ENCODE measurements at regions not wholly inside any gene's neighbourhood (a gene's known extent, or its start where the extent isn't known, plus 50 kb on each side); places are given as distances from the start of the nearest gene placed in this dataset.

GRCh38 chr20:52405986-52406385, 214.4 kb upstream of the ZFP64 start (continued):
- TF ChIP-seq JUND (IDR thresholded peaks at IDR 0.05; ENCODE audit: low read length): no peak

GRCh38 chr20:52405417-52405816, 213.8 kb upstream of the ZFP64 start:
- Histone ChIP-seq H3K4me2 (ENCODE audit: insufficient read depth in 1 of 2, low read depth in 2 of 2, low read length in 2 of 2) (no peak overlapping the region), H4K20me1 (replicated peaks in 1 of 2; ENCODE audit: control insufficient read depth in 1 of 2, insufficient read depth in 2 of 2, low read length in 2 of 2) (no peaks in the 10 kb centered on the region), H4K8ac (ENCODE audit: extremely low read depth, insufficient read depth, low read length) (no peak overlapping the region), H3K9ac (replicated peaks in 1 of 4; ENCODE audit: extremely low read depth in 1 of 4, low read depth in 3 of 4, low read length in 3 of 4) (no peak overlapping the region), H3K4ac (replicated peaks; ENCODE audit: insufficient read length, low read depth, low read length) (no peak overlapping the region), H3K79me2 (ENCODE audit: control insufficient read depth in 1 of 2, insufficient read depth in 2 of 2, low read length in 2 of 2) (no peaks in the 10 kb centered on the region), H3K27me3 (replicated peaks in 1 of 4; ENCODE audit: control insufficient read depth in 3 of 4, extremely low read depth in 1 of 4, insufficient read depth in 3 of 4, low read length in 3 of 4) (no peaks in the 10 kb centered on the region), H3K36me3 (ENCODE audit: control insufficient read depth in 2 of 4, insufficient read depth in 4 of 4, low read length in 3 of 4) (no peaks in the 10 kb centered on the region), H3K18ac (ENCODE audit: extremely low read depth, low read length) (no peak overlapping the region), H2BK120ac (replicated peaks; ENCODE audit: low read depth, low read length) (no peak overlapping the region), H3K4me3 (ENCODE audit: extremely low read depth in 1 of 4, insufficient read depth in 2 of 4, low read depth in 3 of 4, low read length in 4 of 4) (no peak overlapping the region), H2AFZ (ENCODE audit: low read length) (no peak overlapping the region), H2BK5ac (ENCODE audit: low read depth, low read length) (no peak overlapping the region), H4K91ac (replicated peaks; ENCODE audit: insufficient read length, low read length) (no peak overlapping the region), H3K23ac (ENCODE audit: insufficient read length) (no peak overlapping the region), H3K56ac (replicated peaks; ENCODE audit: insufficient read length, low read depth, low read length) (no peak overlapping the region), H3K27ac (ENCODE audit: low read depth, low read length) (no peak overlapping the region), H4K5ac (ENCODE audit: insufficient read length, low read depth, low read length) (no peak overlapping the region), H2BK12ac (ENCODE audit: low read depth, low read length) (no peak overlapping the region), H2BK20ac (ENCODE audit: low read length) (no peak overlapping the region), H3K23me2 (ENCODE audit: low read depth, low read length) (no peaks in the 10 kb centered on the region), H3K9me3 (ENCODE audit: insufficient read depth in 2 of 2, low read depth in 1 of 2, low read length in 1 of 2) (no peaks in the 10 kb centered on the region), H2BK15ac (ENCODE audit: low read length) (no peak overlapping the region), H3K79me1 (ENCODE audit: low read depth, low read length) (no peaks in the 10 kb centered on the region), H3K4me1 (replicated peaks in 1 of 4; ENCODE audit: control insufficient read depth in 3 of 4, insufficient read depth in 4 of 4, low read length in 3 of 4) (no peaks in the 10 kb centered on the region), H2AK5ac (ENCODE audit: low read depth, low read length) (no peak overlapping the region), H3K14ac (ENCODE audit: insufficient read length) (no peak overlapping the region)
- DNase-seq (ENCODE audit: low read depth in 1 of 2, low spot score in 2 of 2) (no peak), FAIRE-seq (no peak)
- 87% methylated on average over 1 of the region's 1 CpG; no CpG with 5 or more reads in 1 of the 2 experiments for WGBS, 2 experiments (ENCODE audit: extremely low coverage in 1 of 2, insufficient coverage in 1 of 2, insufficient read length in 1 of 2, insufficient replicate concordance in 2 of 2, low coverage in 1 of 2, low lambda C conversion rate in 2 of 2, missing lambda C conversion rate in 1 of 2)
- ChIA-PET CTCF (ENCODE audit: partially characterized antibody) (interaction anchor here (0.7 kb wide), 1 partner anchor 155 kb away, joined by 3 read pairs; no protein-coding TSS in a partner anchor), POLR2A (ENCODE audit: partially characterized antibody) (no interaction called here)
- TF ChIP-seq SRF (IDR thresholded peaks at IDR 0.05; ENCODE audit: low read depth, low read length): no peak
- no peak for TF ChIP-seq NRF1 (IDR thresholded peaks at IDR 0.05; ENCODE audit: low read depth, low read length)
- TF ChIP-seq RXRA (IDR thresholded peaks at IDR 0.05; ENCODE audit: insufficient read depth, low read depth, low read length): no peak
- no peak for TF ChIP-seq GTF2F1 (IDR thresholded peaks at IDR 0.05; ENCODE audit: borderline replicate concordance, low read depth, low read length)
- no peak for TF ChIP-seq CBX8 (IDR thresholded peaks at IDR 0.05; ENCODE audit: borderline replicate concordance, low read depth, low read length)
- no peak for TF ChIP-seq GABPA (IDR thresholded peaks at IDR 0.05; ENCODE audit: borderline replicate concordance, insufficient read depth, low read length)
- no peak for TF ChIP-seq E2F6 (IDR thresholded peaks at IDR 0.05)
- TF ChIP-seq TAF1 (IDR thresholded peaks at IDR 0.05; ENCODE audit: low read depth, low read length): no peak
- no peak for TF ChIP-seq SP1 (IDR thresholded peaks at IDR 0.05; ENCODE audit: low read depth, low read length)
- TF ChIP-seq PHF8 (conservative IDR thresholded peaks at IDR 0.05; ENCODE audit: low read depth, low read length): no peak
- no peak for TF ChIP-seq ASH2L (IDR thresholded peaks at IDR 0.05; ENCODE audit: low read length)
- no peak for TF ChIP-seq CHD2 (IDR thresholded peaks at IDR 0.05; ENCODE audit: low read length)
- TF ChIP-seq EGR1 (IDR thresholded peaks at IDR 0.05; ENCODE audit: borderline replicate concordance, low read depth, low read length): no peak

Measured in H1 (cell line).